PC-9 (cell line): ENCODE measurements at regions not wholly inside any gene's neighbourhood (a gene's known extent, or its start where the extent isn't known, plus 50 kb on each side); places are given as distances from the start of the nearest gene placed in this dataset.
"Not testable (repeated sequence)": the region's sequence is repeated elsewhere in the genome, so short reads cannot be mapped to it uniquely, and the experiment has no call there.

Experiments
- BruUV-seq: library from RNA; stranded (reverse); fragments of 400-500 nt; replicated peaks from 2 replicates; lab custom pipeline; 2021; lab: Mats Ljungman, UMichigan
- CTCF ChIA-PET: fragments of 300-600 bp; sonication (Branson Sonifier 250); formaldehyde crosslinking; loops from one replicate; lab custom pipeline; 2022; ENCODE audit warnings: antibody characterized with exemption; lab: Charles Lee
- POLR2A ChIA-PET: fragments of 300-600 bp; sonication (Branson Sonifier 250); formaldehyde crosslinking; loops from one replicate; lab custom pipeline; 2022; ENCODE audit warnings: antibody characterized with exemption; ENCODE audit not compliant: unreplicated experiment; lab: Charles Lee
- DNase-seq, 2 experiments: peaks; one replicate each; pipeline versions ENCODE4 v3.0.0 to v3.0.0-alpha.2; 2015 to 2022; ENCODE audit warnings: mixed read lengths in 1 of 2
- H2AFZ ChIP-seq: fragments of 200-600 bp; sonication (generic); 2 replicates; pipeline ENCODE4 v1.8.1; 2017; ENCODE audit warnings: antibody characterized with exemption
- H3F3A ChIP-seq: fragments of 200-600 bp; sonication (generic); 2 replicates; pipeline ENCODE4 v1.8.1; 2017; ENCODE audit warnings: antibody characterized with exemption, mild to moderate bottlenecking, low read depth; ENCODE audit not compliant: insufficient read depth
- H3K27ac ChIP-seq: fragments of 200-600 bp; sonication (generic); 2 replicates; pipeline ENCODE4 v1.6.1; 2016; ENCODE audit warnings: mixed run types
- H3K27me3 ChIP-seq: fragments of 200-600 bp; sonication (generic); 2 replicates; pipeline ENCODE4 v1.6.1; 2016; ENCODE audit warnings: low read depth, mixed run types; ENCODE audit not compliant: insufficient read depth
- H3K36me3 ChIP-seq: fragments of 200-600 bp; sonication (generic); 2 replicates; pipeline ENCODE4 v1.6.1; 2016; ENCODE audit warnings: low read depth, mixed run types
- H3K4me1 ChIP-seq: fragments of 200-600 bp; sonication (generic); replicated peaks from 2 replicates; pipeline ENCODE4 v1.6.1; 2016; ENCODE audit warnings: mixed run types; ENCODE audit not compliant: insufficient read depth
- H3K4me2 ChIP-seq: fragments of 200-600 bp; sonication (generic); 2 replicates; pipeline ENCODE4 v1.6.1; 2017; ENCODE audit warnings: mixed run types
- H3K4me3 ChIP-seq: fragments of 200-600 bp; sonication (generic); 2 replicates; pipeline ENCODE4 v1.6.1; 2016; ENCODE audit warnings: mixed run types
- H3K79me2 ChIP-seq: fragments of 200-600 bp; sonication (generic); 2 replicates; pipeline ENCODE4 v1.6.1; 2017; ENCODE audit warnings: low read depth, mixed run types
- H3K9me2 ChIP-seq: fragments of 200-600 bp; sonication (generic); 2 replicates; pipeline ENCODE4 v1.8.1; 2017; ENCODE audit warnings: mild to moderate bottlenecking; ENCODE audit not compliant: insufficient read depth
- H3K9me3 ChIP-seq: fragments of 200-600 bp; sonication (generic); 2 replicates; pipeline ENCODE4 v1.8.1; 2016; ENCODE audit warnings: low read depth; ENCODE audit not compliant: insufficient read depth
- H4K20me1 ChIP-seq: fragments of 200-600 bp; sonication (generic); 2 replicates; pipeline ENCODE4 v1.8.1; 2017; ENCODE audit not compliant: insufficient read depth
- EZH2 ChIP-seq: fragments of 200-600 bp; sonication (generic); IDR thresholded peaks from 2 replicates; pipeline ENCODE4 v1.8.0; 2017; ENCODE audit warnings: antibody characterized with exemption, low read depth
- intact Hi-C: fragments of 100-400 bp; cut with micrococcal nuclease; formaldehyde crosslinking; loops from one replicate; pipeline ENCODE4 v1.10.0; 2022; ENCODE audit not compliant: unreplicated experiment
- TF ChIP-seq, protein P1 (sequence below): fragments of 200-600 bp; sonication (generic); conservative IDR thresholded peaks from 2 replicates; pipeline ENCODE4 v1.6.1; 2017; ENCODE audit warnings: mixed run types, antibody characterized with exemption, mild to moderate bottlenecking, moderate library complexity

DNA sequence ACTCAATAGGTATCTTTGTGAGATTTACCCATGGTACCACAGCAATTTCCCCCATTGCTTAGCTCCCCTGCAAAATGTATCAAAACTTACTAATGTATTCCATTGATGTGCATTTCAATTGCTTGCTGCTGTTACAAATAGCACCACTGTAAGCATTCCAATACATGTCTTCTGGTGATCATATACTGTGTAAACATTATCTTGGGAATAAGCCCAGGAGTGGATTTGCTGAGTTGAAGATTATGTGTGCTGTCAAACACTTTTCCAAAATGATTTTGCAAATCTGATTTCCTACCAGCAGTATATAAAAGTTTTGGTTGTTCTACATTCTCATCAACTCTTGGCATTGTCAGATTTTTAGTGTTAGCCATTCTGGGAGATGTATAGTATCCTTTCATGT is 141.0 kb upstream of the KCTD3 start:
- Histone ChIP-seq H3F3A (no peaks in the 10 kb centered on the region), H3K27me3 (no peaks in the 10 kb centered on the region), H3K4me1 (no peaks in the 10 kb centered on the region), H3K27ac (no peak overlapping the region), H3K79me2 (no peaks in the 10 kb centered on the region), H2AFZ (no peak overlapping the region), H3K4me2 (no peak overlapping the region), H3K36me3 (no peaks in the 10 kb centered on the region), H4K20me1 (no peaks in the 10 kb centered on the region), H3K4me3 (no peak overlapping the region), H3K9me2 (no peaks in the 10 kb centered on the region), H3K9me3 (no peaks in the 10 kb centered on the region)
- intact Hi-C loops, result no loop called here
- TF ChIP-seq EZH2, result no peak
- TF ChIP-seq, protein P1, sequence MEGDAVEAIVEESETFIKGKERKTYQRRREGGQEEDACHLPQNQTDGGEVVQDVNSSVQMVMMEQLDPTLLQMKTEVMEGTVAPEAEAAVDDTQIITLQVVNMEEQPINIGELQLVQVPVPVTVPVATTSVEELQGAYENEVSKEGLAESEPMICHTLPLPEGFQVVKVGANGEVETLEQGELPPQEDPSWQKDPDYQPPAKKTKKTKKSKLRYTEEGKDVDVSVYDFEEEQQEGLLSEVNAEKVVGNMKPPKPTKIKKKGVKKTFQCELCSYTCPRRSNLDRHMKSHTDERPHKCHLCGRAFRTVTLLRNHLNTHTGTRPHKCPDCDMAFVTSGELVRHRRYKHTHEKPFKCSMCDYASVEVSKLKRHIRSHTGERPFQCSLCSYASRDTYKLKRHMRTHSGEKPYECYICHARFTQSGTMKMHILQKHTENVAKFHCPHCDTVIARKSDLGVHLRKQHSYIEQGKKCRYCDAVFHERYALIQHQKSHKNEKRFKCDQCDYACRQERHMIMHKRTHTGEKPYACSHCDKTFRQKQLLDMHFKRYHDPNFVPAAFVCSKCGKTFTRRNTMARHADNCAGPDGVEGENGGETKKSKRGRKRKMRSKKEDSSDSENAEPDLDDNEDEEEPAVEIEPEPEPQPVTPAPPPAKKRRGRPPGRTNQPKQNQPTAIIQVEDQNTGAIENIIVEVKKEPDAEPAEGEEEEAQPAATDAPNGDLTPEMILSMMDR, result no peak
- no TSS peak for BruUV-seq
- POLR2A ChIA-PET, result no interaction called here
- CTCF ChIA-PET, result no interaction called here
- no peak for DNase-seq

GRCh38 chr1:215432483-215433227 is 134.4 kb upstream of the KCTD3 start:
- H3K4me3 ChIP-seq, CTCF ChIA-PET, POLR2A ChIA-PET, H2AFZ ChIP-seq, H4K20me1 ChIP-seq, H3F3A ChIP-seq, BruUV-seq, intact Hi-C loops, H3K27ac ChIP-seq, H3K9me3 ChIP-seq, H3K9me2 ChIP-seq, H3K27me3 ChIP-seq, H3K4me2 ChIP-seq, H3K36me3 ChIP-seq, H3K4me1 ChIP-seq, DNase-seq, H3K79me2 ChIP-seq: not testable (repeated sequence)

DNA sequence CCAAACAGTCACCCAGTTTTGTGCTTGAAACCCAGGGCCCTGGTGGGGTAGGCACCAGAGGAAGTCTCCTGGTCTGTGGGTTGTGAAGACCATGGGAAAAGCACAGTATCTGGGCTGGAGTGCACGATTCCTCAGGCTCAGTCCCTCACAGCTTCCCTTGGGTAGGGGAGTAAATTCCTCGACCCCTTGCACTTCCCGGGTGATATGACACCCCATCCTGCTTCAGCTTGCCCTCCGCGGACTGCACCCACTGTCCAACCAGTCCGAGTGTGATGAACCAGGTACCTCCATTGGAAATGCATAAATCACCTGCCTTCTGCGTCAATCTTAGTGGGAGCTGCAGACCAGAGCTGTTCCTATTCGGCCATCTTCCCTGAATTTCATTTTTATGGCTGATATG is 133.9 kb upstream of the KCTD3 start:
- POLR2A ChIA-PET, result no interaction called here
- Histone ChIP-seq H3F3A (no peaks in the 10 kb centered on the region), H3K36me3 (no peaks in the 10 kb centered on the region), H3K9me2 (no peaks in the 10 kb centered on the region), H3K9me3 (no peaks in the 10 kb centered on the region; the same call in 1 of the 2 replicates), H3K27me3 (no peaks in the 10 kb centered on the region), H3K4me3 (no peak overlapping the region), H4K20me1 (no peaks in the 10 kb centered on the region), H3K4me1 (no peaks in the 10 kb centered on the region), H3K27ac (no peak overlapping the region), H3K4me2 (no peak overlapping the region), H2AFZ (no peak overlapping the region), H3K79me2 (no peaks in the 10 kb centered on the region)
- CTCF ChIA-PET, result no interaction called here
- intact Hi-C loops, result no loop called here
- no peak for TF ChIP-seq EZH2
- TF ChIP-seq, protein P1, result no peak
- no peak for DNase-seq
- BruUV-seq, result no TSS peak

DNA sequence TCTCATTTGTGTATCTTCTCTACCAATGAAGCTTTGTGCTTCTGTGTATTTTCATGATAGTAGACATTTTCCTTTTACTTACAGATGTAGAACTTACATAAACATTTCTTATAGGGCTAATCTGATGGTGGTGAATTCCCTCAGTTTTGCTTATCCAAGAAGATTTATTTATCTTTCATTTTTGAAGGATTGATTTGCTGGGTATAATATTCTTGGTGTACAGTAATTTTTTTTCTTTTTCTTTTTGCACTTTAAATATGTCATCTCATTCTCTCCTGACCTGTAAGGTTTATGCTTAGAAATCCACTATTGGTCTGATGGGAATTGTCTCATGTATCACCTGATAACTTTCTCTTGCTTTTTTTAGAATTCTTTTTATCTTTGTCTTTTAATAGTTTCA is 127.6 kb upstream of the KCTD3 start:
- H4K20me1 ChIP-seq, result no peaks in the 10 kb centered on the region
- no peaks in the 10 kb centered on the region for H3K4me1 ChIP-seq
- CTCF ChIA-PET, result no interaction called here
- DNase-seq, result no peak
- H3K9me2 ChIP-seq, result no peaks in the 10 kb centered on the region
- H3K4me3 ChIP-seq, result no peak overlapping the region
- H3K27me3 ChIP-seq, result no peaks in the 10 kb centered on the region
- POLR2A ChIA-PET, result no interaction called here
- H3F3A ChIP-seq, result no peaks in the 10 kb centered on the region
- intact Hi-C loops, result no loop called here
- BruUV-seq, result no TSS peak
- H3K9me3 ChIP-seq, result peaks cover 14% of the 10 kb centered on the region
- no peaks in the 10 kb centered on the region for H3K79me2 ChIP-seq
- H3K4me2 ChIP-seq, result no peak overlapping the region
- no peak overlapping the region for H3K27ac ChIP-seq
- TF ChIP-seq, protein P1, result no peak
- H3K36me3 ChIP-seq, result no peaks in the 10 kb centered on the region
- no peak overlapping the region for H2AFZ ChIP-seq
